B cell (primary cell): ENCODE measurements at regions not wholly inside any gene's neighbourhood (a gene's known extent, or its start where the extent isn't known, plus 50 kb on each side); places are given as distances from the start of the nearest gene placed in this dataset.
A peak's percentile ranks its signal among the peaks of the same experiment; 100 is the strongest.

ENCODE experiments used
- ATAC-seq: fragments of 200-7000 bp; cut with Tn5 transposase; one replicate; pipeline ENCODE4 v1.10.0; 2021; ENCODE audit warnings: low read depth, mild to moderate bottlenecking, moderate number of reproducible peaks, moderate library complexity
- CTCF ChIA-PET: fragments of 350-600 bp; sonication (Branson Sonifier 250); formaldehyde crosslinking; loops from one replicate; lab custom pipeline; 2021; ENCODE audit warnings: antibody characterized with exemption, inconsistent platforms; lab: Charles Lee
- POLR2A ChIA-PET: fragments of 350-600 bp; sonication (Branson Sonifier 250); formaldehyde crosslinking; loops from one replicate; lab custom pipeline; 2021; ENCODE audit warnings: antibody characterized with exemption; lab: Charles Lee
- DNase-seq: peaks from one replicate; pipeline ENCODE4 v3.0.0; 2013
- H2AFZ ChIP-seq: 2 replicates; pipeline ENCODE4 v1.6.1; 2012; ENCODE audit warnings: mild to moderate bottlenecking, low read depth, low read length; ENCODE audit not compliant: insufficient read depth, poor library complexity, severe bottlenecking
- H3K27ac ChIP-seq, 2 donors: 1 replicate in 1 of 2; 2 replicates in 1 of 2; pipeline ENCODE4 v1.5.1; 2012 to 2013; ENCODE audit warnings: low read length in 2 of 2, mild to moderate bottlenecking in 2 of 2, moderate library complexity in 1 of 2
- H3K27me3 ChIP-seq, 4 experiments: fragments of 200-600 bp in 1 of 4; sonication (generic) in 1 of 4; replicated peaks in 1 of 4; 1 replicate in 2 of 4; 2 replicates in 2 of 4; pipeline versions ENCODE4 v1.6.1 to v1.7.0; 2013 to 2016; ENCODE audit warnings: low read length in 3 of 4, mild to moderate bottlenecking in 2 of 4, mixed read lengths in 1 of 4, moderate library complexity in 1 of 4; ENCODE audit not compliant: insufficient read depth in 4 of 4, control insufficient read depth in 3 of 4; ENCODE audit errors: control extremely low read depth in 1 of 4
- H3K36me3 ChIP-seq, 2 experiments: replicated peaks in 1 of 2; 1 replicate in 1 of 2; 2 replicates in 1 of 2; pipeline versions ENCODE4 v1.6.1 to v1.7.1; 2013; ENCODE audit warnings: low read length in 1 of 2; ENCODE audit not compliant: insufficient read depth in 2 of 2, control insufficient read depth in 1 of 2; ENCODE audit errors: control extremely low read depth in 1 of 2, extremely low read depth in 1 of 2
- H3K4me1 ChIP-seq, 2 donors: fragments of 200-600 bp in 1 of 2; sonication (generic) in 1 of 2; 1 replicate in 1 of 2; 2 replicates in 1 of 2; pipeline versions ENCODE4 v1.5.1 to v1.6.1; 2013 to 2017; ENCODE audit warnings: low read length in 2 of 2; ENCODE audit not compliant: control insufficient read depth in 2 of 2, insufficient read depth in 2 of 2
- H3K4me2 ChIP-seq: replicated peaks from 2 replicates; pipeline ENCODE3; 2012; ENCODE audit warnings: mild to moderate bottlenecking, low read depth, low read length; ENCODE audit not compliant: poor library complexity, severe bottlenecking
- H3K4me3 ChIP-seq, 5 experiments: fragments of 200-600 bp in 1 of 5; sonication (generic) in 1 of 5; 1 replicate in 3 of 5; 2 replicates in 2 of 5; pipeline versions ENCODE4 v1.5.1 to v1.7.0; 2011 to 2016; ENCODE audit warnings: low read length in 4 of 5, mild to moderate bottlenecking in 4 of 5, low read depth in 2 of 5, control low read depth in 1 of 5, moderate library complexity in 1 of 5; ENCODE audit not compliant: insufficient read depth in 1 of 5; ENCODE audit errors: control extremely low read depth in 1 of 5, extremely low read depth in 1 of 5
- H3K79me2 ChIP-seq: fragments of 200-600 bp; sonication (generic); one replicate; pipeline ENCODE4 v1.6.0; 2016; ENCODE audit warnings: low read length; ENCODE audit not compliant: control insufficient read depth, insufficient read depth
- H3K9ac ChIP-seq: fragments of 200-600 bp; sonication (generic); 2 replicates; pipeline ENCODE4 v1.6.1; 2017; ENCODE audit warnings: mild to moderate bottlenecking, low read length, moderate library complexity
- H3K9me3 ChIP-seq, 3 donors: one replicate each; pipeline versions ENCODE4 v1.6.1 to v1.7.1; 2013; ENCODE audit warnings: low read length in 2 of 3; ENCODE audit not compliant: control insufficient read depth in 2 of 3, insufficient read depth in 1 of 3; ENCODE audit errors: control extremely low read depth in 1 of 3
- H4K20me1 ChIP-seq: 2 replicates; pipeline ENCODE4 v1.6.0; 2012; ENCODE audit warnings: mild to moderate bottlenecking, low read length; ENCODE audit not compliant: insufficient read depth, control insufficient read depth, poor library complexity, severe bottlenecking
- H3K27ac Mint-ChIP-seq: one replicate; pipeline ENCODE4 v1.8.0; 2021; ENCODE audit warnings: mixed read lengths
- H3K27me3 Mint-ChIP-seq: one replicate; pipeline ENCODE4 v1.8.0; 2021; ENCODE audit warnings: mixed read lengths
- H3K4me1 Mint-ChIP-seq: one replicate; pipeline ENCODE4 v1.8.0; 2021; ENCODE audit warnings: mixed read lengths
- H3K4me3 Mint-ChIP-seq: one replicate; pipeline ENCODE4 v1.8.0; 2021; ENCODE audit warnings: mixed read lengths
- H3K9me3 Mint-ChIP-seq: one replicate; pipeline ENCODE4 v1.8.0; 2022; ENCODE audit warnings: mixed read lengths; ENCODE audit not compliant: insufficient read depth
- EZH2 ChIP-seq: IDR thresholded peaks from 2 replicates; pipeline ENCODE4 v1.6.1; 2012; ENCODE audit warnings: borderline replicate concordance, low read depth, mild to moderate bottlenecking, moderate library complexity, low read length; ENCODE audit not compliant: insufficient read depth, poor library complexity, severe bottlenecking
- WGBS: methylation state at CpG from one replicate; pipeline ENCODE4 v1.1.5; 2013; ENCODE audit warnings: missing lambda C conversion rate; ENCODE audit not compliant: insufficient coverage; 5-methylcytosine and 5-hydroxymethylcytosine counted together
- intact Hi-C: fragments of 100-400 bp; cut with micrococcal nuclease; formaldehyde crosslinking; loops from one replicate; pipeline ENCODE4 v1.10.0; 2022
- TF ChIP-seq, protein P1 (sequence below): fragments of 200-600 bp; IDR thresholded peaks from one replicate; pipeline ENCODE4 v1.8.0; 2022; ENCODE audit warnings: antibody characterized with exemption, mild to moderate bottlenecking

DNA sequence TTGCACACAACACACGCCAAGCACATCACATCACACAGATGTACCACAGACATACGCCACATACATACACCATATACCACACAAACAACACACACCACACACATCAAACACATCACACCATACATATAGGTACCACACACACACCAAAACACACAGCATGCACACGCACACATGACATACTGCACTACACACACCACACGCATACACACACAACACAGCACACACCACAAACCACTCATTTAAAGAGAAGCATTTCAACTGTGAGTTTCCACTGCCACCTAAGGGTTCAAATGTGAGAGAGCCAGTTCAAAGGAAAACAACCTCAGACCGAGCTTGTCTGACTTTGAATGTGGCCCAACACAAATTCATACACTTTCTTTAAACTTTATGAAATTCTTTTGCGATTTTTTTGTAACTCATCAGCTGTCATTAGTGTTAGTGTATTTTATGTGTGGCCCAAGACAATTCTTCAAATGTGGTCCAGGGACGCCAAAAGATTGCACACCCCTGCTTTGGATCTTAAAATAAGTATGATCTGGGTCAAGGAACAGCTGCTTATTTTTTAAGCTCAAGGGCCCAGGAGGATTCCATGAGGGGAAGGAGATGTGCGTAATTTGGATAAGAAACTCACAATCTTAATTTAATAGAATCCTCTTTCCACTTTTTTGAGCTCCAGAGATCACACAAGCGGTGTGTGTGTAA is 494.6 kb downstream of the GADD45G start:
- POLR2A ChIA-PET = no interaction called here
- TF ChIP-seq EZH2 = no peak
- TF ChIP-seq, protein P1, sequence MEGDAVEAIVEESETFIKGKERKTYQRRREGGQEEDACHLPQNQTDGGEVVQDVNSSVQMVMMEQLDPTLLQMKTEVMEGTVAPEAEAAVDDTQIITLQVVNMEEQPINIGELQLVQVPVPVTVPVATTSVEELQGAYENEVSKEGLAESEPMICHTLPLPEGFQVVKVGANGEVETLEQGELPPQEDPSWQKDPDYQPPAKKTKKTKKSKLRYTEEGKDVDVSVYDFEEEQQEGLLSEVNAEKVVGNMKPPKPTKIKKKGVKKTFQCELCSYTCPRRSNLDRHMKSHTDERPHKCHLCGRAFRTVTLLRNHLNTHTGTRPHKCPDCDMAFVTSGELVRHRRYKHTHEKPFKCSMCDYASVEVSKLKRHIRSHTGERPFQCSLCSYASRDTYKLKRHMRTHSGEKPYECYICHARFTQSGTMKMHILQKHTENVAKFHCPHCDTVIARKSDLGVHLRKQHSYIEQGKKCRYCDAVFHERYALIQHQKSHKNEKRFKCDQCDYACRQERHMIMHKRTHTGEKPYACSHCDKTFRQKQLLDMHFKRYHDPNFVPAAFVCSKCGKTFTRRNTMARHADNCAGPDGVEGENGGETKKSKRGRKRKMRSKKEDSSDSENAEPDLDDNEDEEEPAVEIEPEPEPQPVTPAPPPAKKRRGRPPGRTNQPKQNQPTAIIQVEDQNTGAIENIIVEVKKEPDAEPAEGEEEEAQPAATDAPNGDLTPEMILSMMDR = peak; percentile 34
- CTCF ChIA-PET = interaction anchor here (0.7 to 5.1 kb wide), 12 partner anchors 18 to 550 kb away, joined by 3 to 406 read pairs (median 4); partner anchors contain the start of gene GADD45G
- Histone ChIP-seq H3K27ac (no peak overlapping the region), H3K4me1 (peaks cover 3 to 6% of the 10 kb centered on the region in 2 donors), H3K9me3 (no peaks in the 10 kb centered on the region), H3K79me2 (no peaks in the 10 kb centered on the region), H3K36me3 (no peaks in the 10 kb centered on the region), H3K4me3 (no peak overlapping the region), H3K4me2 (no peak overlapping the region), H2AFZ (no peak overlapping the region), H3K27me3 (peaks cover 0 to 4% (median 2%) of the 10 kb centered on the region in 4 experiments), H4K20me1 (no peaks in the 10 kb centered on the region), H3K9ac (no peak overlapping the region)
- H3K4me3 Mint-ChIP-seq = no peak overlapping the region
- H3K27me3 Mint-ChIP-seq = no peaks in the 10 kb centered on the region
- WGBS = 98% methylated on average over 5 of the region's 9 CpGs
- intact Hi-C loops = no loop called here
- H3K4me1 Mint-ChIP-seq = peaks cover 6% of the 10 kb centered on the region
- no peak overlapping the region for H3K27ac Mint-ChIP-seq
- ATAC-seq = no peak
- DNase-seq = peak; percentile 47
- H3K9me3 Mint-ChIP-seq = no peaks in the 10 kb centered on the region

DNA sequence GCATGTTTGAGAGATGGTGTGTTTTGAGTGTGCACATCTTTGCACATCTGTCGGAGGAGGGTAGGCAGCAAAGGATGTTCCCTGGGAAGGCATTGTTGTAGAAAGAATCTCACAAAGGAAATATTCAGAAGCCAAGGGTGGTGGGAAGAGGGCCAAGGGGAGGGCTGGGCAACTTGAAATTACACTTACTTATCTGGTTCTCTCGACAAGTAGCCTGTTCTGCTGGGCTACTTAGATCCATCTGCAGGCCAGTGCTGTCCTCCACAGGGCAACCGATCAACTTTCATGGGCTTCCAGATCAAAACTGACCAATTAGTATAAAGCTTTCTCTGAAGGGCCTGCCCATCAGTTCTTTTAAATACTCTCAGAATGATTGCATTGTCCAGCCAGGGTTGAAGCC is 495.2 kb downstream of the GADD45G start:
- WGBS = 94% methylated on average over 3 of the region's 3 CpGs
- Histone ChIP-seq H4K20me1 (no peaks in the 10 kb centered on the region), H3K4me3 (no peak overlapping the region), H3K4me1 (peaks cover 3 to 6% of the 10 kb centered on the region in 2 donors), H3K27ac (no peak overlapping the region), H3K36me3 (no peaks in the 10 kb centered on the region), H3K9me3 (no peaks in the 10 kb centered on the region), H2AFZ (no peak overlapping the region), H3K79me2 (no peaks in the 10 kb centered on the region), H3K9ac (no peak overlapping the region), H3K4me2 (no peak overlapping the region), H3K27me3 (peaks cover 0 to 4% (median 2%) of the 10 kb centered on the region in 4 experiments)
- no peaks in the 10 kb centered on the region for H3K27me3 Mint-ChIP-seq
- ATAC-seq (no peak), DNase-seq (no peak)
- peaks cover 6% of the 10 kb centered on the region for H3K4me1 Mint-ChIP-seq
- H3K27ac Mint-ChIP-seq = no peak overlapping the region
- no peak overlapping the region for H3K4me3 Mint-ChIP-seq
- ChIA-PET POLR2A (no interaction called here), CTCF (interaction anchor here (0.7 to 5.1 kb wide), 13 partner anchors 18 to 551 kb away, joined by 3 to 406 read pairs (median 3); partner anchors contain the start of gene GADD45G)
- TF ChIP-seq EZH2 = no peak
- TF ChIP-seq, protein P1 = no peak
- no peaks in the 10 kb centered on the region for H3K9me3 Mint-ChIP-seq
- intact Hi-C loops = no loop called here
